HG02970 (cell line): ENCODE measurements at regions not wholly inside any gene's neighbourhood (a gene's known extent, or its start where the extent isn't known, plus 50 kb on each side); places are given as distances from the start of the nearest gene placed in this dataset.
"Not testable (repeated sequence)": the region's sequence is repeated elsewhere in the genome, so short reads cannot be mapped to it uniquely, and the experiment has no call there.

ENCODE experiments used
- ATAC-seq: cut with Tn5 transposase; IDR thresholded peaks from one replicate; pipeline ENCODE4 v1.9.1; 2021; ENCODE audit warnings: mild to moderate bottlenecking, moderate library complexity, moderate number of reproducible peaks; ENCODE audit not compliant: unreplicated experiment, low FRiP score

DNA sequence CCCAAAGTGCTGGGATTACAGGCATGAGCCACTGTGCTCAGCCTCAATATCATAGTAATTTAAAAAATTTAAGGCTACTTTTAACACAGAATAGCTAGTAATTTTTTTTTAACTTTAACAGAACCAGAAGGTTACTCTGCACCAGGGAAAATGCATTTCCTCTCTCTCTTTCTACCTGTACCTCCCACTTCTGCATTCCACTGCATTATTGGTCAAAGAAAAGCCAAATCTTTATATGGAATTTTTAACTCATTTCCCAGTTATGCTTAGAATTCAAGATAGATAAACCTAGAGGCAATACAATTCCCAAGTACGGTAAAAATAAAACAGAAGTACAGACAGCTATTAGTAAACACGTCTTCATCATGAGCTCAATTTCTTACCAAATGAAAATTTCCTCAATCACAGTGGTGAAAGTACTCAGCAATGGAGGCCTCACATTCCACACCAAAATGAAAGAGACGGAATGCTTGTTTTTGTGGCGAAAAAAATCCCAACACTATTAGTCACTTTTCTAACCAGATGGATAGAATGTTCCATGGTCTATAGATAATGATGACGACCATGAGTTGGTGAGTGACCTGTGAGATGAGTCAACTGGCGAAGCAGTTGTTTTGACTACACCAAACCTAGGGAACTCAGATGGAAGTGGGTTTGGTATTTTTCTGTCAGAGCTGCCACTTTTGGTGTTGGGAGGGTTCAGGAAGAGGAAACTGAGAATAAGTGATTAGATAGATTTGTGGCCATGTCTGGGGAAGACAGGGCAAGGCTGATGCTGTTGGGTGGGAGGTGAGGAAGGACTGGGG lies 104.7 kb upstream of the SGK1 start:
- no peak for ATAC-seq

GRCh38 chr6:134421501-134421900 lies 103.6 kb upstream of the SGK1 start:
- ATAC-seq, result no peak

DNA sequence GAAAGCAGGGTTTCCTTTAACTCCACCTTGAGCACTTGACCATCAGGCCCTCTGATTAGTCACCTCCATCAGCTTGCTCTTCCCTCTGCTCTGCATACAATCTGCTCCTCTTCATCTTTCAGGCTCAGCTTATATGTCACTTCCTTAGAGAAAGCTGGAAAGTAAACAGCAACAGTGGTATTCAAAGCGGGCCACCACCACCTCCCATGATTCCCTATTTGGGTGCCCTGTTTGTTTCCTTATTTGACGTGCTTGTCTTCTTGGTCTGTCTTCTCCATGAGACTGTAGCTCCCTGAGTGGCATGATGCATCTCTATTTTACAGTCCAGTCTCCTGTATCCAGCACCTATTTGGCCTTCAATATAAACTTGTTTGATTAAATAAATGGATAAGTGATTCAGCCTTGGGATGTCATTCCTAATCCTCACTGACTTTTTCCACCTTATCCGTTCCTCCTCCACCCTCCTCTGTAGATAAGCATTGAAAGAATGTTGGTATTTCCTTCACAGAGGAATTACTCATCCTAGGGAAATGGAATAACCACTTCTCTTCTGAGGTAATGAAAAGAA lies 102.8 kb upstream of the SGK1 start:
- ATAC-seq, result no peak

DNA sequence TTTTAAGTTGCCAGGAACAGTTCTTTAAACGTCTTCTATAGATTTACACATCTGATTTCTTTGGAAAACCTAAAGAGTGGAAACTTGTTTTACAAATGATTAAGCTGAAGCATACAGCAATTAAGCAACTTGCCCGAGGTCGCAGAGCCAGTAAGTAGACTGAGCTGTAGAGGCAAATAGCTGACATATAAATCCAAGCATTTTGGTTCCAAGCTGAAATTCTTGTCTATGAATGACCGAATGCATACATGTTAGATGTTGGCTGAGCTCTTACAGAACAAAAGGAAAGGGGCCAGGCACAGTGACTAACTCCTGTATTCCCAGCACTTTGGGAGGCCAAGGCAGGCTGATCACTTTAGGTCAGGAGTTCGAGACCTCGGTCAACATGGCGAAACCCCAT lies 101.8 kb upstream of the SGK1 start:
- ATAC-seq, result no peak

- no peak for ATAC-seq
These were observed 98.7 kb upstream of the SGK1 start for GRCh38 chr6:134416418-134417154.

- ATAC-seq, result no peak
These were observed 97.7 kb upstream of the SGK1 start for GRCh38 chr6:134415656-134416055.

- ATAC-seq, result no peak
These were observed 97.3 kb upstream of the SGK1 start for GRCh38 chr6:134415194-134415593.

DNA sequence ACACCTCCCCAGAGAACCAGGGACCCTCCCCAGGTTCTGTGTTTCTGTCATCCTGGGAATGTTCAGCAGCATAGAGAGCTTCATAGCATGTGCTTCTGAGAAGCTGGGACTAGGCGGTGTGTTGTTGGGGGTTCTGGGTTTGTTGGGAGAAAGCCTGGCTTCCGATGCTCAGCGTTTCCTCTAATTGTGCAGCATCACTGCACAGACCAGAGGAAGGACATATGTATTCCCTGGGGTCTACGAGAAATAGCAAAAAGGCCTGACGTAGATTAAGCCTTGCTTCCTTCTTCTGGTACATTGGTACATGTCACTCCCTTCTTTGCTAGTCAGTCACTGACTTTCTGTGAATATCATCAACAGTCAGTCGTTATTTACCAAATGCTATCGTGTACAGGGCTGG lies 96.9 kb upstream of the SGK1 start:
- ATAC-seq, result no peak

- ATAC-seq, result no peak
These were observed 95.3 kb upstream of the SGK1 start for GRCh38 chr6:134413241-134413643.

DNA sequence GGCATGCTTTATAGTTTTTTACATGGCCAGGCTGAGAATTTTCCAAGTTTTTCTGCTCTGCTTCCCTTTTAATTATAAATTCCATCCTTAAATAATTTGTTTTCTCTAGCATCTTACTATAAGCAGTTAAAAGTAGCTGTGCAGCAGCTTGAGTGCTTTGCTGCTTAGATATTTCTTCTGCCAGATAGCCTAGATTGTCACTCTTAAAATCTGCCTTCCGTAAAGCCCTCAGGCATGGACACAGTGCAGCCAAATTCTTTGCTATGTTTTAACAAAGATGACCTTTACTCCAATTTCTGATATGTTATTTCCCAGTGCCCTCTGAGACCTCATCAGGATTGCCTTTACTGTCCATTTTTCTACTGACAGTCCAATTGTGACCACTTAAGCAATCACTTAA lies 92.6 kb upstream of the SGK1 start:
- ATAC-seq, result no peak

- no peak for ATAC-seq
These were observed 89.9 kb upstream of the SGK1 start for GRCh38 chr6:134407791-134408190.

- ATAC-seq, result no peak
These were observed 88.4 kb upstream of the SGK1 start for GRCh38 chr6:134406311-134406710.

DNA sequence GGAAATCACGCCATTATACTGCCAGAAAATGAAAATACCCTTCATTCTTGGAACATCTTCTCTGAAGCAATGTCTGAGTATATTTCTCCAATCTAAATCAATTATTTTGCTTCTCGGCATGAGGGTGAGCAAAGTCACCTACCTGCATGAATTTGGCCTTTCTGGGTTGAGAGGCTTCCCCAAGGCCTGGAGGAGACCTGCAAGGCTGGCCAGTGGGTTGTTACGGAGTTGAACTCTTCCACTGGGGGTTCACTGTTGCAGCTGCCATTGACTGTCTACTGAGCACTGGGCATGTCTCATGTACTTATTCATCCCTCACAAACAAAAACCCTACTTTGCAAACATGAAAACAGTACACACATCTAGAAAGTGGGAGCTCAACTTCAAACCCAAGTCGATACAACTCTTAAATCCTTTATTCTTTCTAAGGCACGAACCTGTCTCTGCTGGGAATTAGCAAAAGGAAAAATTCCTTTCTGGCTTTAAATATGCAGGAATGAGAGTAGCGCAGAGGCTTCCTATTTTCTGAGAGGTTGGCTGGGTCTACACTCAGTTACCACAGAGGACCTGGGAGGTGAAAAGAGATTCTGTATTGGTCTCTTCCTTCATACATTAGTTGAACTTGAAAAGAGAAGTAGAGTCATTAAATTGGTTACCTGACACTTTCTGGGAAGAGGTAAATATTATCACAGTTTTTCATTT lies 87.6 kb upstream of the SGK1 start:
- no peak for ATAC-seq

GRCh38 chr6:134403312-134403711 lies 85.4 kb upstream of the SGK1 start:
- not testable (repeated sequence) for ATAC-seq

DNA sequence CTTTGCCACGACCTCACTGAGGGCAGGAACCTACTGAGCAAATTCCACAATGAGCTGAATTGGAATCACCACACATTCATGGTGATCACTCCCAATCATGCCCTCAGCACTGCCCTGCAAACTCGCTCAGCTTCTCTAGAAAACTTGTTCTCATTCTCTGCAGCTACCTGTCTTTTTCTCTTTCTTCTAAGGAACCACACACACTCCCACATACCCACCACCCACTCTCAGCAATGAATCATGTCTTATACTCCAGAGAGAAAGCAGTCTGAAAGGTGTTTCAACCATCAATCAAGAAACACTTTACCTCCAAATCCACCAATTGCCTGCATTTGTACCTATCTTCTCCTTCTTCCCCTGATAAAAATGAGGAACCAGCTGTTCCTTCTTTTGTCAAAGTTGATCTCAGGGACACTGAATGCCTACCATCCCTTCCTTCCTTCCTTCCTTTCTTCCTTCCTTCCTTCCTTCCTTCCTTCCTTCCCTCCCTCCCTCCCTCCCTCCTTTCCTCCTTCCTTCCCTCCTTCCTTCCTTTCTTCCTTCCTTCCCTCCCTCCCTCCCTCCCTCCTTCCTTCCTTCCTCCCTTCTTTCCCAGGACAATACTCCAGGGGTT lies 84.6 kb upstream of the SGK1 start:
- ATAC-seq, result no peak

DNA sequence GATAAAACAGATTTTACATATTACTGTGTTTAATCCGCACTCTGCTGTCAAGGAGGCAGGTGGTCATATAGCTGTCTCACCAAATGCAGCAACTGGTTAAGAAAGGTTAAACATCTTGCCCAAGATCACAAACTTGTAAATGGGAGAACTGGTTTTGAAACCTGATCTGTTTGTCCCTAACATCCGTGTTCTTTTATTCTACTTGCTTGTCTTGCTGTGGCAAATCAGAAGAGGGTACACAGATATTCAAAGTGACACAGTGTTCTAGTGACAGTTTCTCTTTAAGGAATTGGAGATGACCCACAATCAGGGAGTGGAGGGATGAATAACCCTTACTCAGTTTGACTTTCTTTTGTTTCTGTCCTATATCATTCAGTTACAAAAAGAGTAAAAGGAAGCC lies 83.0 kb upstream of the SGK1 start:
- no peak for ATAC-seq

GRCh38 chr6:134398453-134398852 lies 80.5 kb upstream of the SGK1 start:
- no peak for ATAC-seq

DNA sequence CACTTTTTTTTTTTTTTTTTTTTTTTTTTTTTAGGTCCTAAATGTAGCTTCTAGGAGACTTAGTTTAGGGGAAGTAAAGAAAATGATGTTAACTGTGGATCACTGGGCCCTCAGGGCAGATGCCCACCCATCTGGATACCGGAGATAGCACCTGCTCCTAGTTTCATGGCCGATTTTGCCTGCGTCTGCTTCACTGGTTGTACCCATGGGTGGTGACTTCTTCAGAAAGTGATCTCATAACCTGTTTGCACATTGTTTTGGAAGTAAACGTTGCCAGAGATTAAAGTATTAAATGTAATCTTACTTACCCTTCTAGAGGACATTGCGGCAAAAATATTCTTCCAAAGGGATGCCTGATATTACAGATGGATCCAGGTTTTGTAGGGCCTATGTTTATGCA lies 79.8 kb upstream of the SGK1 start:
- ATAC-seq, result no peak

GRCh38 chr6:134394905-134395304 lies 77.0 kb upstream of the SGK1 start:
- ATAC-seq, result no peak

- ATAC-seq, result no peak
These were observed 76.3 kb upstream of the SGK1 start for GRCh38 chr6:134394208-134394607.

GRCh38 chr6:134391205-134391604 lies 73.3 kb upstream of the SGK1 start:
- ATAC-seq, result no peak
